ENCODE measurements at regions not wholly inside any gene's neighbourhood (a gene's known extent, or its start where the extent isn't known, plus 50 kb on each side); places are given as distances from the start of the nearest gene placed in this dataset.

- ATAC-seq = peak in 1 of 2 donors; percentile 29
- no peak for DNase-seq
These were observed 498.6 kb downstream of the EFNB2 start for GRCh38 chr13:106036870-106037269.

GRCh38 chr13:106034201-106034600 is 501.3 kb downstream of the EFNB2 start:
- Histone ChIP-seq H3K4me1 (no peaks in the 10 kb centered on the region), H3K36me3 (no peaks in the 10 kb centered on the region), H3K4me3 (no peak overlapping the region), H3K9me3 (no peaks in the 10 kb centered on the region), H3K27ac (no peak overlapping the region), H3K27me3 (ENCODE audit: low read depth) (no peaks in the 10 kb centered on the region)
- DNase-seq = no peak
- intact Hi-C loops (cut with DNase I) = no loop called here
- no peak for TF ChIP-seq CTCF (IDR thresholded peaks at IDR 0.05)
- no peak for ATAC-seq

More at GRCh38 chr13:106036870-106037269, 498.6 kb downstream of the EFNB2 start:
- no peak for TF ChIP-seq CTCF (IDR thresholded peaks at IDR 0.05)
- no peaks in the 10 kb centered on the region for H3K9me3 ChIP-seq
- H3K4me1 ChIP-seq = no peaks in the 10 kb centered on the region
- H3K27ac ChIP-seq = no peak overlapping the region
- no peaks in the 10 kb centered on the region for H3K27me3 ChIP-seq (ENCODE audit: low read depth)
- H3K4me3 ChIP-seq = no peak overlapping the region
- intact Hi-C loops (cut with DNase I) = no loop called here
- H3K36me3 ChIP-seq = no peaks in the 10 kb centered on the region

GRCh38 chr13:106033659-106034058 is 501.8 kb downstream of the EFNB2 start:
- ATAC-seq (no peak), DNase-seq (no peak)
- intact Hi-C loops (cut with DNase I) = no loop called here
- H3K4me3 ChIP-seq = no peak overlapping the region
- no peak for TF ChIP-seq CTCF (IDR thresholded peaks at IDR 0.05)
- H3K36me3 ChIP-seq = no peaks in the 10 kb centered on the region
- no peaks in the 10 kb centered on the region for H3K4me1 ChIP-seq
- no peaks in the 10 kb centered on the region for H3K9me3 ChIP-seq
- H3K27me3 ChIP-seq (ENCODE audit: low read depth) = no peaks in the 10 kb centered on the region
- no peak overlapping the region for H3K27ac ChIP-seq

- DNase-seq (no peak), ATAC-seq (no peak)
- Histone ChIP-seq H3K4me3 (no peak overlapping the region), H3K36me3 (no peaks in the 10 kb centered on the region), H3K9me3 (no peaks in the 10 kb centered on the region), H3K27me3 (ENCODE audit: low read depth) (no peaks in the 10 kb centered on the region), H3K27ac (no peak overlapping the region), H3K4me1 (no peaks in the 10 kb centered on the region)
- TF ChIP-seq CTCF (IDR thresholded peaks at IDR 0.05) = no peak
- intact Hi-C loops (cut with DNase I) = no loop called here
These were observed 503.0 kb downstream of the EFNB2 start for GRCh38 chr13:106032441-106032840.

- H3K27ac ChIP-seq = no peak overlapping the region
- no peaks in the 10 kb centered on the region for H3K4me1 ChIP-seq
- no peaks in the 10 kb centered on the region for H3K36me3 ChIP-seq
These were observed 505.7 kb downstream of the EFNB2 start for GRCh38 chr13:106029676-106030290.

More at GRCh38 chr13:106029676-106030290, 505.7 kb downstream of the EFNB2 start:
- DNase-seq (no peak), ATAC-seq (no peak)
- TF ChIP-seq CTCF (IDR thresholded peaks at IDR 0.05) = no peak
- Histone ChIP-seq H3K27me3 (ENCODE audit: low read depth) (no peaks in the 10 kb centered on the region), H3K9me3 (no peaks in the 10 kb centered on the region), H3K4me3 (no peak overlapping the region)
- intact Hi-C loops (cut with DNase I) = no loop called here
